HG03135 (cell line): ENCODE measurements at regions not wholly inside any gene's neighbourhood (a gene's known extent, or its start where the extent isn't known, plus 50 kb on each side); places are given as distances from the start of the nearest gene placed in this dataset.
A peak's percentile ranks its signal among the peaks of the same experiment; 100 is the strongest.

Experiments used
- ATAC-seq: cut with Tn5 transposase; IDR thresholded peaks from one replicate; pipeline ENCODE4 v1.9.1; 2021; ENCODE audit warnings: mild to moderate bottlenecking, moderate library complexity; ENCODE audit not compliant: unreplicated experiment

DNA sequence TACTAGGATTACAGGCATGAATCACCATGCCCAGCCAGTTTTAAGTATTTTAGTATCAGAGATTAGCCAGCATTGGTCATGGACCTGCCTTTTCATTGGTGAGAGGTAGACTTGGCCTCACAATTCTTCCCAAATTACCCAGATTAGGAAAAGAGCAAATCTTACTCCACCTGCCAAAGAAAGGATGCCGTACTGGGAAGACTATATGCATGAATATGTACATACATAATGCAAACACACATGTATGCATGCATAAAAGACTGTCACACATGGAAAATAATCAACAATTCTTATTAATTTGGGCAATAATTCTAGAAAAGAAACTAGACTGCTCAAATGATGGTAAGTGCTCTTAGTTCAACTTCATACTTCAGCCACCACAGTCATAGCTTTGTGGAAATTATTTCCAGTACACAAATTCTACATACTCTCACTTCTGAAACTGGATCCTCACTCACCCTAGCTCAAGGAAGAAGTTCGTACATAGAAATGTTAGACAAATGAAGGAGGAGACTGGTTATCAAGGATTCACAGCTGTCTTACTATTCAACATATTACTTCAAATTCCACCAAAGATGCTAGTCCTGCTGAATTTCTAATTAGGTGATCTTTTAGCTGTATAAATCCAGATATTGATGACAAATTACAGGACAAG is 73.7 kb downstream of the MINAR2 start:
- no peak for ATAC-seq

GRCh38 chr5:129830288-129830687 is 74.0 kb upstream of the CHSY3 start:
- no peak for ATAC-seq

DNA sequence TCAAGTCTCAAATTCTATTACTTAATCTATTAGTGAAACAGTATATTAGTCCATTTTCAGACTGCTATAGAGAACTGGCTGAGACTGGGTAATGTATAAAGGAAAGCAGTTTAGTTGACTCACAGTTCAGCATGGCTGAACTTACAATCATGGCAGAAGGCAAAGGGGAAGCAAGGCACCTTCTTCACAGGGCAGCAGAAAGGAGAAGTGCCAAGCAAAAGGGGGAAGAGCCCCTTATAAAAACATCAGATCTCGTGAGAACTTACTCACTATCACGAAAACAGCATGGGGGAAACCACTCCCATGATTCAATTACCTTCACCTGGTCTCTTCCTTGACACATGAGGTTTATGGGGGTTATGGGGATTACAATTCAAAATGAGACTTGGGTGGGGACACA is 67.9 kb upstream of the CHSY3 start:
- no peak for ATAC-seq

- ATAC-seq, result no peak
These were observed 59.5 kb upstream of the CHSY3 start for GRCh38 chr5:129844764-129845163.

- peak; percentile 90 for ATAC-seq
These were observed 51.4 kb upstream of the CHSY3 start for GRCh38 chr5:129852747-129853352.

GRCh38 chr5:129853588-129853987 is 50.7 kb upstream of the CHSY3 start:
- ATAC-seq, result no peak
